ENCODE measurements at regions not wholly inside any gene's neighbourhood (a gene's known extent, or its start where the extent isn't known, plus 50 kb on each side); places are given as distances from the start of the nearest gene placed in this dataset.

DNA sequence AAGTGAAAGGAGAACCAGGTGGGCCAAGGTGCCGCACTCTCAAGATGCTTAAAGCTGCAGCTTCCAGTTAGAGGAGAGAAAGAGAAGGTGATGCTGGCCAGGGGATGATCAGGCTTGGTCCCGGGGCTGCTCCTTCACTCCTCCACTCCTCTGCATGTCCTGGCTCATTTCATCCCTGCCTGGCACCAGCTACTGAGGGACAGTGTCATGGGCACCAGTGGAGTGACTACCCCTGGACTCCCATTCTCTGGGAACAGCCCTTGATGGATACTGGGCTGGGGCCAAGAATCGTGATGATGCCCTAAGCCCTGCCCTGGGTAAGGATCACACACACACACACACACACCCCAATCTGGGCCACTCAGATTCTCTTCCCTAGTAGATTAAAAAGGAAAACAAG, 243.7 kb downstream of the UACA start:
- TF ChIP-seq CTCF (IDR thresholded peaks at IDR 0.05), result no peak
- no peak for TF ChIP-seq POLR2A (IDR thresholded peaks at IDR 0.05)
